ENCODE measurements at regions not wholly inside any gene's neighbourhood (a gene's known extent, or its start where the extent isn't known, plus 50 kb on each side); places are given as distances from the start of the nearest gene placed in this dataset.
"Not testable (repeated sequence)": the region's sequence is repeated elsewhere in the genome, so short reads cannot be mapped to it uniquely, and the experiment has no call there.

GRCh38 chr5:157947156-157947555 is 88.2 kb upstream of the CLINT1 start:
- H3K4me3 ChIP-seq (ENCODE audit: low read depth, low read length): no peak overlapping the region
- TF ChIP-seq CTCF (IDR thresholded peaks at IDR 0.05; ENCODE audit: low read depth, low read length, missing control alignments): no peak
- no peak for DNase-seq (ENCODE audit: low read depth)

GRCh38 chr5:157945822-157946221 is 86.9 kb upstream of the CLINT1 start:
- not testable (repeated sequence) for H3K4me3 ChIP-seq (ENCODE audit: low read depth, low read length); DNase-seq (ENCODE audit: low read depth)

GRCh38 chr5:157944938-157945337 is 86.0 kb upstream of the CLINT1 start:
- no peak overlapping the region for H3K4me3 ChIP-seq (ENCODE audit: low read depth, low read length)
- DNase-seq (ENCODE audit: low read depth): no peak
- TF ChIP-seq CTCF (IDR thresholded peaks at IDR 0.05; ENCODE audit: low read depth, low read length, missing control alignments): no peak

GRCh38 chr5:157944077-157944633 is 85.2 kb upstream of the CLINT1 start:
- no peak for TF ChIP-seq CTCF (IDR thresholded peaks at IDR 0.05; ENCODE audit: low read depth, low read length, missing control alignments)
- H3K4me3 ChIP-seq (ENCODE audit: low read depth, low read length): no peak overlapping the region
- no peak for DNase-seq (ENCODE audit: low read depth)

GRCh38 chr5:157942595-157942994 is 83.7 kb upstream of the CLINT1 start:
- H3K4me3 ChIP-seq (ENCODE audit: low read depth, low read length): no peak overlapping the region
- TF ChIP-seq CTCF (IDR thresholded peaks at IDR 0.05; ENCODE audit: low read depth, low read length, missing control alignments): no peak
- DNase-seq (ENCODE audit: low read depth): no peak

GRCh38 chr5:157941616-157942015 is 82.7 kb upstream of the CLINT1 start:
- no peak for DNase-seq (ENCODE audit: low read depth)
- H3K4me3 ChIP-seq (ENCODE audit: low read depth, low read length): no peak overlapping the region
- TF ChIP-seq CTCF (IDR thresholded peaks at IDR 0.05; ENCODE audit: low read depth, low read length, missing control alignments): no peak

- H3K4me3 ChIP-seq (ENCODE audit: low read depth, low read length): not testable (repeated sequence)
Measured at GRCh38 chr5:157938101-157938500, 79.2 kb upstream of the CLINT1 start.

GRCh38 chr5:157936776-157937501 is 78.0 kb upstream of the CLINT1 start:
- H3K4me3 ChIP-seq (ENCODE audit: low read depth, low read length); DNase-seq (ENCODE audit: low read depth): not testable (repeated sequence)

More at GRCh38 chr5:157938101-157938500, 79.2 kb upstream of the CLINT1 start:
- not testable (repeated sequence) for DNase-seq (ENCODE audit: low read depth)

Measured in GM12864 (cell line).